GM23338 (cell line): ENCODE measurements at regions not wholly inside any gene's neighbourhood (a gene's known extent, or its start where the extent isn't known, plus 50 kb on each side); places are given as distances from the start of the nearest gene placed in this dataset.
"Not testable (repeated sequence)": the region's sequence is repeated elsewhere in the genome, so short reads cannot be mapped to it uniquely, and the experiment has no call there.

Source experiments
- ATAC-seq: fragments of 200-7000 bp; cut with Tn5 transposase; 3 replicates; pipeline ENCODE4 v1.9.1; 2020
- DNase-seq: peaks from one replicate; pipeline ENCODE4 v3.0.0-alpha.2; 2015; ENCODE audit warnings: low spot score
- H2AFZ ChIP-seq: fragments of 200-600 bp; sonication (generic); 2 replicates; pipeline ENCODE4 v1.8.0; 2016; ENCODE audit warnings: antibody characterized with exemption, mild to moderate bottlenecking, moderate library complexity
- H3F3A ChIP-seq: fragments of 200-600 bp; sonication (generic); replicated peaks from 2 replicates; pipeline ENCODE4 v1.8.0; 2017; ENCODE audit warnings: antibody characterized with exemption, mixed run types, low read depth
- H3K27ac ChIP-seq: fragments of 200-600 bp; sonication (generic); 2 replicates; pipeline ENCODE4 v1.6.1; 2016; ENCODE audit warnings: low read depth
- H3K27me3 ChIP-seq: fragments of 200-600 bp; sonication (generic); 2 replicates; pipeline ENCODE4 v1.8.0; 2016; ENCODE audit warnings: mild to moderate bottlenecking, mixed run types, moderate library complexity; ENCODE audit not compliant: insufficient read depth
- H3K36me3 ChIP-seq: fragments of 200-600 bp; sonication (generic); 2 replicates; pipeline ENCODE4 v1.8.0; 2016; ENCODE audit warnings: mild to moderate bottlenecking; ENCODE audit not compliant: insufficient read depth
- H3K4me1 ChIP-seq: fragments of 200-600 bp; sonication (generic); 2 replicates; pipeline ENCODE4 v1.8.0; 2016; ENCODE audit warnings: mild to moderate bottlenecking, moderate library complexity; ENCODE audit not compliant: insufficient read depth
- H3K4me2 ChIP-seq: fragments of 200-600 bp; sonication (generic); 2 replicates; pipeline ENCODE4 v1.7.1; 2017; ENCODE audit warnings: mixed run types
- H3K4me3 ChIP-seq: fragments of 200-600 bp; sonication (generic); 2 replicates; pipeline ENCODE4 v1.6.1; 2016; ENCODE audit warnings: mixed run types
- H3K79me2 ChIP-seq: fragments of 200-600 bp; sonication (generic); replicated peaks from 2 replicates; pipeline ENCODE4 v1.8.0; 2017; ENCODE audit warnings: mild to moderate bottlenecking; ENCODE audit not compliant: insufficient read depth
- H3K9me2 ChIP-seq: fragments of 200-600 bp; sonication (generic); 2 replicates; pipeline ENCODE4 v1.8.0; 2017; ENCODE audit not compliant: insufficient read depth
- H4K20me1 ChIP-seq: fragments of 200-600 bp; sonication (generic); replicated peaks from 2 replicates; pipeline ENCODE4 v1.8.0; 2017; ENCODE audit warnings: mild to moderate bottlenecking; ENCODE audit not compliant: insufficient read depth
- H3K27ac Mint-ChIP-seq: 2 replicates; pipeline ENCODE4 v1.8.0; 2020; ENCODE audit warnings: inconsistent platforms, mild to moderate bottlenecking, moderate library complexity, mixed read lengths
- H3K27me3 Mint-ChIP-seq: 3 replicates; pipeline ENCODE4 v1.8.0; 2022; ENCODE audit warnings: low read depth, mild to moderate bottlenecking, moderate library complexity, mixed read lengths, inconsistent platforms; ENCODE audit not compliant: insufficient read depth, poor library complexity
- H3K36me3 Mint-ChIP-seq: 3 replicates; pipeline ENCODE4 v1.8.0; 2021; ENCODE audit warnings: low read depth, mild to moderate bottlenecking, inconsistent platforms, moderate library complexity, mixed read lengths
- H3K4me1 Mint-ChIP-seq: 3 replicates; pipeline ENCODE4 v1.8.0; 2020; ENCODE audit warnings: mild to moderate bottlenecking, inconsistent platforms, mixed read lengths
- H3K4me3 Mint-ChIP-seq: 3 replicates; pipeline ENCODE4 v1.8.0; 2021; ENCODE audit warnings: moderate library complexity, mild to moderate bottlenecking, inconsistent platforms, mixed read lengths
- H3K9me3 Mint-ChIP-seq: 3 replicates; pipeline ENCODE4 v1.8.0; 2020; ENCODE audit warnings: moderate library complexity, mild to moderate bottlenecking, inconsistent platforms, mixed read lengths
- NANOG ChIP-seq: IDR thresholded peaks from 2 replicates; pipeline ENCODE4 v1.6.1; 2016; ENCODE audit warnings: antibody characterized with exemption, borderline replicate concordance
- POLR2AphosphoS5 ChIP-seq: IDR thresholded peaks from 2 replicates; pipeline ENCODE4 v1.6.1; 2016; ENCODE audit warnings: antibody characterized with exemption, low read depth
- TF ChIP-seq, protein P1 (sequence below), 2 experiments: fragments of 200-600 bp in 1 of 2; sonication (generic) in 1 of 2; conservative IDR thresholded peaks; 2 replicates each; pipeline versions ENCODE4 v1.5.1 to v1.6.1; 2016 to 2017; ENCODE audit warnings: antibody characterized with exemption in 2 of 2, low read depth in 2 of 2, mild to moderate bottlenecking in 2 of 2, moderate library complexity in 1 of 2
- TF ChIP-seq, protein P2 (sequence below): IDR thresholded peaks from one replicate; pipeline ENCODE4 v1.6.1; 2018; ENCODE audit warnings: antibody characterized with exemption; ENCODE audit not compliant: unreplicated experiment

DNA sequence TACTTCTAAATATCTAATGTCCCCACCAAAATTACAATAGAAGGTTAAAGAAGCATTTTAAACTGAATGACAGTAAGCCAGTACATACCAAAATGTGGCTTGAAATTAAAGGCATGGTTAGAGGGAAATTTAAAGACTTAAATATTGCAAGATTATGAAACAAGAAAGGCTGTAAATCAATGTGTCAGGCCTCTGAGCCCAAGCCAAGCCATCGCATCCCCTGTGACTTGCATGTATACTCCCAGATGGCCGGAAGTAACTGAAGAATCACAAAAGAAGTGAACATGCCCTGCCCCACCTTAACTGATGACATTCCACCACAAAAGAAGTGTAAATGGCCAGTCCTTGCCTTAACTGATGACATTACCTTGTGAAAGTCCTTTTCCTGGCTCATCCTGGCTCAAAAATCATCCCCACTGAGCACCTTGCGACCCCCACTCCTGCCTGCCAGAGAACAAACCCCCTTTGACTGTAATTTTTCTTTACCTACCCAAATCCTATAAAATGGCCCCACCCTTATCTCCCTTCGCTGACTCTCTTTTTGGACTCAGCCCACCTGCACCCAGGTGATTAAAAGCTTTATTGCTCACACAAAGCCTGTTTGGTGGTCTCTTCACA lies 132.4 kb upstream of the ADCY2 start:
- not testable (repeated sequence) for H3F3A ChIP-seq, H3K36me3 ChIP-seq, H3K27me3 ChIP-seq, DNase-seq, H3K79me2 ChIP-seq, H4K20me1 ChIP-seq, H3K4me2 ChIP-seq, H3K4me3 ChIP-seq, H2AFZ ChIP-seq, H3K9me2 ChIP-seq, ATAC-seq
- H3K4me3 Mint-ChIP-seq: peak overlapping the region; percentile 35; the same call in 2 of the 3 replicates
- H3K27me3 Mint-ChIP-seq: peaks cover 12% of the 10 kb centered on the region
- Histone ChIP-seq H3K27ac (peak overlapping the region; percentile 88), H3K4me1 (peaks cover 12% of the 10 kb centered on the region)
- peaks cover 54% of the 10 kb centered on the region for H3K4me1 Mint-ChIP-seq
- peaks cover 83% of the 10 kb centered on the region for H3K36me3 Mint-ChIP-seq
- H3K27ac Mint-ChIP-seq: peak overlapping the region; percentile 95
- H3K9me3 Mint-ChIP-seq: peaks cover 45% of the 10 kb centered on the region
- TF ChIP-seq POLR2AphosphoS5 (peak; percentile 34; the same call in 1 of the 2 replicates), NANOG (peak; percentile 60)

DNA sequence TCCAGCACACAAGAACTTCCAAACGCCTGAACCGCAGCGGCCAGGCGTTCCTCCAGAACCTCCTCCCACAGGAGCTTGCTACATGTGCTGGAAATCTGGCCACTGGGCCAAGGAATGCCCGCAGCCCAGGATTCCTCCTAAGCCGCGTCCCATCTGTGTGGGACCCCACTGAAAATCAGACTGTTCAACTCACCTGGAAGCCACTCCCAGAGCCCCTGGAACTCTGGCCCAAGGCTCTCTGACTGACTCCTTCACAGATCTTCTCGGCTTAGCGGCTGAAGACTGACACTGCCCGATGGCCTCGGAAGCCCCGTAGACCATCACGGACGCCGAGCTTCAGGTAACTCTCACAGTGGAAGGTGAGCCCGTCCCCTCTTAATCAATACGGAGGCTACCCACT lies 130.2 kb upstream of the ADCY2 start:
- H3F3A ChIP-seq, H3K4me3 Mint-ChIP-seq, H2AFZ ChIP-seq, H3K27ac Mint-ChIP-seq, H3K27ac ChIP-seq, H3K4me3 ChIP-seq, H3K9me2 ChIP-seq, H3K79me2 ChIP-seq, ATAC-seq, H3K36me3 ChIP-seq, H3K4me2 ChIP-seq, DNase-seq, H4K20me1 ChIP-seq, H3K27me3 ChIP-seq: not testable (repeated sequence)
- peaks cover 72% of the 10 kb centered on the region for H3K36me3 Mint-ChIP-seq
- H3K27me3 Mint-ChIP-seq: peaks cover 16% of the 10 kb centered on the region
- peaks cover 33% of the 10 kb centered on the region for H3K9me3 Mint-ChIP-seq
- peaks cover 23% of the 10 kb centered on the region for H3K4me1 ChIP-seq
- peaks cover 67% of the 10 kb centered on the region for H3K4me1 Mint-ChIP-seq

DNA sequence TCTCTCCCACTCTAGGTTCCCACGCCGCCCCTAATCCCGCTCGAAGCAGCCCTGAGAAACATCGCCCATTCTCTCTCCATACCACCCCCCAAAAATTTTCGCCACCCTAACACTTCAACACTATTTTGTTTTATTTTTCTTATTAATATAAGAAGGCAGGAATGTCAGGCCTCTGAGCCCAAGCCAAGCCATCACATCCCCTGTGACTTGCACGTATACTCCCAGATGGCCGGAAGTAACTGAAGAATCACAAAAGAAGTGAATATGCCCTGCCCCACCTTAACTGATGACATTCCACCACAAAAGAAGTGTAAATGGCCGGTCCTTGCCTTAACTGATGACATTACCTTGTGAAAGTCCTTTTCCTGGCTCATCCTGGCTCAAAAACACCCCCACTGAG lies 127.2 kb upstream of the ADCY2 start:
- Mint-ChIP-seq H3K27me3 (peaks cover 14% of the 10 kb centered on the region), H3K36me3 (peaks cover 66% of the 10 kb centered on the region)
- H3K79me2 ChIP-seq: not testable (repeated sequence)

DNA sequence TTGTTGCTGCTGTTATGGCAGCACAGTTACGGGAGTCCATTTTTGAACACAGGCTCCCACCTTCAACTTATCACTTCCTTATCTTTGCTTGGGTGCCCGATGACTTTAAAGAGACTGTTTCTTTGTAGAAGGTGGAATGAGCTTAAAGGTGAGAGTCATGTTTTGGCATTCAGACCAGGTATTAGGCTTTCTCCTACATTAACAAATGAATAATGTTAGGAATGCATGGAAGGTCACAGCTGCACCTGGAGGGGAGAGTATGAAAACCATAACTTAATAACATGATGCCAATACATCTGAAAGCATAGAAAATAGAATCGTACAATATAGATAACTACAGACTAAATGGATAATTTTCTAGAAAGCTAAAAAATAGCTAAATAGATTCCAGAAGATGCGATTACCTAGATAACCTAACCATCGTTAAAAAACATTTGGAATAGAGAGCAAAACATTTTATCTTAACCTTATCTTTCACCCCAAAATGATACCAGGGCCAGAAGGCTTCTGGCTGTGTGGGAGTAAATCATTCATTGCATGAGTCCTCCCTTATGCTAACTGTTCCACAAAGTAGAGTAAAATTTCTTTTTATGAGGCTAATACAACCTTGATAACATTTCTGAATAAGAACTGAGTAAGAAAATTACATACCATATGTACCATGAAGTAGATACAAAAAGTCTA lies 126.2 kb upstream of the ADCY2 start:
- H3K4me1 Mint-ChIP-seq: peaks cover 49% of the 10 kb centered on the region
- peak overlapping the region; percentile 100 for H3K27ac ChIP-seq

More for the DNA sequence above, 127.2 kb upstream of the ADCY2 start:
- not testable (repeated sequence) for H2AFZ ChIP-seq, H3K4me2 ChIP-seq, H4K20me1 ChIP-seq, H3K36me3 ChIP-seq, H3K4me3 Mint-ChIP-seq, H3K27me3 ChIP-seq, H3F3A ChIP-seq, H3K9me2 ChIP-seq, ATAC-seq, H3K4me3 ChIP-seq, DNase-seq
- H3K27ac ChIP-seq: peak overlapping the region; percentile 100
- Mint-ChIP-seq H3K27ac (peak overlapping the region; percentile 96), H3K9me3 (peaks cover 26% of the 10 kb centered on the region), H3K4me1 (peaks cover 56% of the 10 kb centered on the region)
- peaks cover 20% of the 10 kb centered on the region for H3K4me1 ChIP-seq

More for the DNA sequence above, 126.2 kb upstream of the ADCY2 start:
- Histone ChIP-seq H3K4me1 (peaks cover 20% of the 10 kb centered on the region), H4K20me1 (no peaks in the 10 kb centered on the region), H3K79me2 (no peaks in the 10 kb centered on the region; the same call in 1 of the 2 replicates), H3K4me3 (no peak overlapping the region), H3K27me3 (no peaks in the 10 kb centered on the region), H2AFZ (no peak overlapping the region), H3K4me2 (peak overlapping the region; percentile 10), H3F3A (no peaks in the 10 kb centered on the region), H3K9me2 (peaks cover 4% of the 10 kb centered on the region; the same call in 1 of the 2 replicates), H3K36me3 (no peaks in the 10 kb centered on the region)
- ATAC-seq (peak; percentile 70), DNase-seq (peak; percentile 55)
- H3K27ac Mint-ChIP-seq: peak overlapping the region; percentile 96
- no peak overlapping the region; the same call in 2 of the 3 replicates for H3K4me3 Mint-ChIP-seq
- TF ChIP-seq POLR2AphosphoS5 (peak; percentile 41; the same call in 1 of the 2 replicates), NANOG (peak; percentile 55; the same call in 1 of the 2 replicates)
- TF ChIP-seq, protein P1, sequence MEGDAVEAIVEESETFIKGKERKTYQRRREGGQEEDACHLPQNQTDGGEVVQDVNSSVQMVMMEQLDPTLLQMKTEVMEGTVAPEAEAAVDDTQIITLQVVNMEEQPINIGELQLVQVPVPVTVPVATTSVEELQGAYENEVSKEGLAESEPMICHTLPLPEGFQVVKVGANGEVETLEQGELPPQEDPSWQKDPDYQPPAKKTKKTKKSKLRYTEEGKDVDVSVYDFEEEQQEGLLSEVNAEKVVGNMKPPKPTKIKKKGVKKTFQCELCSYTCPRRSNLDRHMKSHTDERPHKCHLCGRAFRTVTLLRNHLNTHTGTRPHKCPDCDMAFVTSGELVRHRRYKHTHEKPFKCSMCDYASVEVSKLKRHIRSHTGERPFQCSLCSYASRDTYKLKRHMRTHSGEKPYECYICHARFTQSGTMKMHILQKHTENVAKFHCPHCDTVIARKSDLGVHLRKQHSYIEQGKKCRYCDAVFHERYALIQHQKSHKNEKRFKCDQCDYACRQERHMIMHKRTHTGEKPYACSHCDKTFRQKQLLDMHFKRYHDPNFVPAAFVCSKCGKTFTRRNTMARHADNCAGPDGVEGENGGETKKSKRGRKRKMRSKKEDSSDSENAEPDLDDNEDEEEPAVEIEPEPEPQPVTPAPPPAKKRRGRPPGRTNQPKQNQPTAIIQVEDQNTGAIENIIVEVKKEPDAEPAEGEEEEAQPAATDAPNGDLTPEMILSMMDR (conservative IDR thresholded peaks at IDR 0.05; ENCODE audit: low read depth in 2 of 2): no peak
- TF ChIP-seq, protein P2, sequence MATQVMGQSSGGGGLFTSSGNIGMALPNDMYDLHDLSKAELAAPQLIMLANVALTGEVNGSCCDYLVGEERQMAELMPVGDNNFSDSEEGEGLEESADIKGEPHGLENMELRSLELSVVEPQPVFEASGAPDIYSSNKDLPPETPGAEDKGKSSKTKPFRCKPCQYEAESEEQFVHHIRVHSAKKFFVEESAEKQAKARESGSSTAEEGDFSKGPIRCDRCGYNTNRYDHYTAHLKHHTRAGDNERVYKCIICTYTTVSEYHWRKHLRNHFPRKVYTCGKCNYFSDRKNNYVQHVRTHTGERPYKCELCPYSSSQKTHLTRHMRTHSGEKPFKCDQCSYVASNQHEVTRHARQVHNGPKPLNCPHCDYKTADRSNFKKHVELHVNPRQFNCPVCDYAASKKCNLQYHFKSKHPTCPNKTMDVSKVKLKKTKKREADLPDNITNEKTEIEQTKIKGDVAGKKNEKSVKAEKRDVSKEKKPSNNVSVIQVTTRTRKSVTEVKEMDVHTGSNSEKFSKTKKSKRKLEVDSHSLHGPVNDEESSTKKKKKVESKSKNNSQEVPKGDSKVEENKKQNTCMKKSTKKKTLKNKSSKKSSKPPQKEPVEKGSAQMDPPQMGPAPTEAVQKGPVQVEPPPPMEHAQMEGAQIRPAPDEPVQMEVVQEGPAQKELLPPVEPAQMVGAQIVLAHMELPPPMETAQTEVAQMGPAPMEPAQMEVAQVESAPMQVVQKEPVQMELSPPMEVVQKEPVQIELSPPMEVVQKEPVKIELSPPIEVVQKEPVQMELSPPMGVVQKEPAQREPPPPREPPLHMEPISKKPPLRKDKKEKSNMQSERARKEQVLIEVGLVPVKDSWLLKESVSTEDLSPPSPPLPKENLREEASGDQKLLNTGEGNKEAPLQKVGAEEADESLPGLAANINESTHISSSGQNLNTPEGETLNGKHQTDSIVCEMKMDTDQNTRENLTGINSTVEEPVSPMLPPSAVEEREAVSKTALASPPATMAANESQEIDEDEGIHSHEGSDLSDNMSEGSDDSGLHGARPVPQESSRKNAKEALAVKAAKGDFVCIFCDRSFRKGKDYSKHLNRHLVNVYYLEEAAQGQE: no peak
- H3K36me3 Mint-ChIP-seq: peaks cover 64% of the 10 kb centered on the region
- peaks cover 16% of the 10 kb centered on the region for H3K9me3 Mint-ChIP-seq
- peaks cover 12% of the 10 kb centered on the region for H3K27me3 Mint-ChIP-seq
